Ishikawa (cell line): ENCODE measurements at regions not wholly inside any gene's neighbourhood (a gene's known extent, or its start where the extent isn't known, plus 50 kb on each side); places are given as distances from the start of the nearest gene placed in this dataset.

Experiments
- CEBPB ChIP-seq: IDR thresholded peaks from 2 replicates; pipeline ENCODE4 v1.6.1; 2012
- CREB1 ChIP-seq: IDR thresholded peaks from 2 replicates; pipeline ENCODE4 v1.6.1; 2012; ENCODE audit warnings: low read depth
- EGR1 ChIP-seq: IDR thresholded peaks from 2 replicates; pipeline ENCODE4 v1.6.1; 2012
- EP300 ChIP-seq: IDR thresholded peaks from 2 replicates; pipeline ENCODE4 v1.6.1; 2012; ENCODE audit warnings: borderline replicate concordance
- FOXM1 ChIP-seq: IDR thresholded peaks from 2 replicates; pipeline ENCODE4 v1.6.1; 2012; ENCODE audit warnings: low read depth, borderline replicate concordance
- MAX ChIP-seq: IDR thresholded peaks from 2 replicates; pipeline ENCODE4 v1.6.1; 2012
- NFIC ChIP-seq: IDR thresholded peaks from 2 replicates; pipeline ENCODE4 v1.6.1; 2012
- RAD21 ChIP-seq: IDR thresholded peaks from 2 replicates; pipeline ENCODE4 v1.6.1; 2012; ENCODE audit warnings: low read depth
- TAF1 ChIP-seq: IDR thresholded peaks from 2 replicates; pipeline ENCODE4 v1.6.1; 2012; ENCODE audit warnings: low read depth, mild to moderate bottlenecking
- TCF12 ChIP-seq: IDR thresholded peaks from 2 replicates; pipeline ENCODE4 v1.6.1; 2012; ENCODE audit warnings: low read depth
- TEAD4 ChIP-seq: IDR thresholded peaks from 2 replicates; pipeline ENCODE4 v1.6.1; 2012
- YY1 ChIP-seq: IDR thresholded peaks from 2 replicates; pipeline ENCODE4 v1.6.1; 2012; ENCODE audit warnings: low read depth
- ZBTB7A ChIP-seq: IDR thresholded peaks from 2 replicates; pipeline ENCODE4 v1.6.1; 2012; ENCODE audit warnings: low read depth
- TF ChIP-seq, protein P1 (sequence below): IDR thresholded peaks from 2 replicates; pipeline ENCODE4 v1.6.1; 2012; ENCODE audit warnings: low read depth, mild to moderate bottlenecking
- TF ChIP-seq, protein P2 (sequence below): IDR thresholded peaks from 2 replicates; pipeline ENCODE4 v1.6.1; 2012

DNA sequence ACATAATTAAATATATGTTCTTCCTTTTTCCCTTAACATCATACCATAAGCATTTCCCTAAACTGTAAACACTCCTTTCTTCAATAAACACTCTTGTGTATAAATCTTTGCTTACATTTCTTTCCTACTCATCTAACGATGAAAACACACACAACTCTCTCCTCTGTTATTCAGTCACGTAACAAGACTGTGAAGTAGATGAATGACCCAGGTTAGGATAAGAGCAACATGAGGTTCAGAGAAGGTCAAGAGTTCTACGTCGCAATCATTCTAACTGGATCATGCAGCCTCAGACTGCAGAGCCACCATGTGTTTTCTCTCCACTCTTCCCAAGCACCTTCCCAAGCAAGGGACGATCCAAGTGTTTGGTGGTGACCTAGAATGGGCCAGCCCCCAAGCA is 70.5 kb upstream of the SPTLC1 start:
- TF ChIP-seq MAX: no peak
- TF ChIP-seq, protein P1, sequence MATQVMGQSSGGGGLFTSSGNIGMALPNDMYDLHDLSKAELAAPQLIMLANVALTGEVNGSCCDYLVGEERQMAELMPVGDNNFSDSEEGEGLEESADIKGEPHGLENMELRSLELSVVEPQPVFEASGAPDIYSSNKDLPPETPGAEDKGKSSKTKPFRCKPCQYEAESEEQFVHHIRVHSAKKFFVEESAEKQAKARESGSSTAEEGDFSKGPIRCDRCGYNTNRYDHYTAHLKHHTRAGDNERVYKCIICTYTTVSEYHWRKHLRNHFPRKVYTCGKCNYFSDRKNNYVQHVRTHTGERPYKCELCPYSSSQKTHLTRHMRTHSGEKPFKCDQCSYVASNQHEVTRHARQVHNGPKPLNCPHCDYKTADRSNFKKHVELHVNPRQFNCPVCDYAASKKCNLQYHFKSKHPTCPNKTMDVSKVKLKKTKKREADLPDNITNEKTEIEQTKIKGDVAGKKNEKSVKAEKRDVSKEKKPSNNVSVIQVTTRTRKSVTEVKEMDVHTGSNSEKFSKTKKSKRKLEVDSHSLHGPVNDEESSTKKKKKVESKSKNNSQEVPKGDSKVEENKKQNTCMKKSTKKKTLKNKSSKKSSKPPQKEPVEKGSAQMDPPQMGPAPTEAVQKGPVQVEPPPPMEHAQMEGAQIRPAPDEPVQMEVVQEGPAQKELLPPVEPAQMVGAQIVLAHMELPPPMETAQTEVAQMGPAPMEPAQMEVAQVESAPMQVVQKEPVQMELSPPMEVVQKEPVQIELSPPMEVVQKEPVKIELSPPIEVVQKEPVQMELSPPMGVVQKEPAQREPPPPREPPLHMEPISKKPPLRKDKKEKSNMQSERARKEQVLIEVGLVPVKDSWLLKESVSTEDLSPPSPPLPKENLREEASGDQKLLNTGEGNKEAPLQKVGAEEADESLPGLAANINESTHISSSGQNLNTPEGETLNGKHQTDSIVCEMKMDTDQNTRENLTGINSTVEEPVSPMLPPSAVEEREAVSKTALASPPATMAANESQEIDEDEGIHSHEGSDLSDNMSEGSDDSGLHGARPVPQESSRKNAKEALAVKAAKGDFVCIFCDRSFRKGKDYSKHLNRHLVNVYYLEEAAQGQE: no peak
- TF ChIP-seq EP300: no peak
- no peak for TF ChIP-seq CEBPB
- TF ChIP-seq TEAD4: no peak
- TF ChIP-seq, protein P2, sequence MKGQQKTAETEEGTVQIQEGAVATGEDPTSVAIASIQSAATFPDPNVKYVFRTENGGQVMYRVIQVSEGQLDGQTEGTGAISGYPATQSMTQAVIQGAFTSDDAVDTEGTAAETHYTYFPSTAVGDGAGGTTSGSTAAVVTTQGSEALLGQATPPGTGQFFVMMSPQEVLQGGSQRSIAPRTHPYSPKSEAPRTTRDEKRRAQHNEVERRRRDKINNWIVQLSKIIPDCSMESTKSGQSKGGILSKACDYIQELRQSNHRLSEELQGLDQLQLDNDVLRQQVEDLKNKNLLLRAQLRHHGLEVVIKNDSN: no peak
- no peak for TF ChIP-seq TAF1
- no peak for TF ChIP-seq CREB1
- TF ChIP-seq TCF12: no peak

DNA sequence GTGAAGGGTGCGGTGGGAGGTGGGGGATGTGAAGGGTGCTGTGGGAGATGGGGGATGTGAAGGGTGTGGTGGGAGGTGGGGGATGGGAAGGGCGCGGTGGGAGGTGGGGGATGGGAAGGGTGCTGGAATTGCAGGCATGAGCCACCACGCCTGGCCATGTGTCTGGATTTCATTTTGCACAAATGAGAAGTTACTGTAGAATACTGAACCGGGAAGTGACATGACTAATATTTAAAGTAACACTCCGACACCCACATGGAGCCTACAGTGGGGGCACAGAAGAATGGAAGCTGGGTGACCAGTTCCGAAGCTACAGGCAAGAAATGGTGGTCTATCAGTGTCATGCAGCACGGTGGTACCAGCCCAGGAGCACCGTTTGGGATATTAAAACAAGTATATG is 69.9 kb upstream of the SPTLC1 start:
- TF ChIP-seq EGR1 (no peak), YY1 (no peak), TEAD4 (no peak), CREB1 (no peak), TAF1 (no peak), FOXM1 (no peak), MAX (no peak), ZBTB7A (no peak), TCF12 (no peak), NFIC (no peak), EP300 (no peak), RAD21 (no peak), CEBPB (no peak)
- TF ChIP-seq, protein P2: no peak
- TF ChIP-seq, protein P1: no peak

DNA sequence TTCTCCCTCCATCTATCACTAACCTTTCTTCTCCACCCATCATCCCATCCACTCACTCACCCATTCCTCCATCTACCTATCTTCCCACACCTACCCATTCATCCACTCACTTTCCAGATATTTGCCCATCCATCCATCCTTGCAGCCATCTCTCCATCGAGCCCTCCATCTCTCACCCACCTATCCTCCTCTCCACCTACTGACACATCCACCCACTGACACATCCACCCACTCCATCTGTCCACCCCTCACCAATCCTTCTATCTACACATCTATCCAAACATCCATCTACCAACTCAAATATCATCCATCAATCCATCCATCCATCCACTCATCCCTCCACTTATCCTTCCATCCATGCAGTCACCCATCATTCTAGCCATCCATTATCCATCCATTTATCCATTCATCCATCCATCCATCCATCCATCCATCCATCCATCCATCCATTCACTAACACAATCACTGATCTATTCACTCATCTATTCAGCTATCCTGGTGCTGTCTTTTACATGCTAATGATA is 68.9 kb upstream of the SPTLC1 start:
- TF ChIP-seq, protein P1: no peak
- no peak for TF ChIP-seq MAX
- no peak for TF ChIP-seq NFIC
- no peak for TF ChIP-seq YY1
- TF ChIP-seq, protein P2: no peak

DNA sequence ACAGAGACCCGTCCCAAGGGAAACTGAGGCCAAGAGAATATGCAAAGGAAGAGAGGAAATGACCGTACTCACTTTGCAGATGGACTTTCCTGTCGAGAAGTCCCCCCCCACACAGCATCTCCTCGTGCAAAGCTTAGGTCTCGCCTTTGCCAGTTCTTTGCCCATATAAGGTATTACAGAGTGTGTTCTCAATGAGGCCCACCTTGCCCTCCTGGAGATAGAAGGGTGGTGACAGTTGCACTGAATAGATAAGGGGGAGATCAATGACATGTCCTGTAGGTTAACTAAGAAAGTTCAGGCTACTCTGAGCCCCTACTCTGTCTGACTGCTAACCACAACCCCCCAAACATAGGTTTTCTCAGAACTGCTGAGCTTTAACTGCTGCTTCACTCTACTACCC is 68.2 kb upstream of the SPTLC1 start:
- no peak for TF ChIP-seq NFIC
- no peak for TF ChIP-seq YY1
- TF ChIP-seq MAX: no peak
- TF ChIP-seq, protein P2: no peak
- TF ChIP-seq FOXM1: no peak
- TF ChIP-seq CEBPB: no peak
- TF ChIP-seq EP300: no peak
- no peak for TF ChIP-seq CREB1
